ENCODE measurements at regions not wholly inside any gene's neighbourhood (a gene's known extent, or its start where the extent isn't known, plus 50 kb on each side); places are given as distances from the start of the nearest gene placed in this dataset.
"Not testable (repeated sequence)": the region's sequence is repeated elsewhere in the genome, so short reads cannot be mapped to it uniquely, and the experiment has no call there.

DNA sequence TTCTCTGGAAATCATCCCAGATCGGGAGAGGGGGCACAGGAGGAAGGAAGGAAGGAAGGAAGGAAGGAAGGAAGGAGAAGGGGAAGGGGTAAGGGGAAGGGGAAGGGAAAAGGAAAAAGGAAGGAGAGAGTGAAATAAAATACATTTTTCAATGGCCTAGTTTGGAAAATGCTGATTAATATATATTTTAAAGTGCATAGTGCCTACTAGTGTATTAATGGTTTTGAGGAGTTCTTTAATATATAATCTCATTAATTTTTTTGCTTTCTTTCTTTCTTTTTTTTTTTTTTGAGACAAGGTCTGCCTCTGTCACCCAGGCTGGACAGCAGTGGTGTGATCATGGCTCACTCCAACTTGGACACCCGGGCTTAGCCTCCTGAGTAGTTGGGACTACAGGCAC is 107.8 kb upstream of the FOLH1 start:
- no peak for DNase-seq (ENCODE audit: low spot score)

DNA sequence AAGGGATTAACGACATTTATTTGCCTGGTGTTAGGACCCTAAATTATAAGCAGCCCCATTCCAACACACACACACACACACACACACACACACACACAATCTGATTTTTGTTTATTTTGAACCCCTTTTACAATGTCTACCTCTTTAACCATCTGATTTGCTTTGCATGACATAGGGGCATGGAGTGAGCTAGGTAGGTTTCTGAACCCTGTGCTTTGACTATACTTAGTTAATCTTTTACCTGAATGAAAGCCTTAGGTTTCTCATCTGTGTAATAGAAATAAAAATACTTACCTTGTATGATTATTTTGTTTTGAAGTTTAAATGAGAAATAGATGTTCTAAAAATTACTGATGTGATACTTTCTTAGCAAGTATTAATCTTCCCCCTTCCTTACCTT is 94.7 kb upstream of the FOLH1 start:
- no peak for DNase-seq (ENCODE audit: low spot score)

DNA sequence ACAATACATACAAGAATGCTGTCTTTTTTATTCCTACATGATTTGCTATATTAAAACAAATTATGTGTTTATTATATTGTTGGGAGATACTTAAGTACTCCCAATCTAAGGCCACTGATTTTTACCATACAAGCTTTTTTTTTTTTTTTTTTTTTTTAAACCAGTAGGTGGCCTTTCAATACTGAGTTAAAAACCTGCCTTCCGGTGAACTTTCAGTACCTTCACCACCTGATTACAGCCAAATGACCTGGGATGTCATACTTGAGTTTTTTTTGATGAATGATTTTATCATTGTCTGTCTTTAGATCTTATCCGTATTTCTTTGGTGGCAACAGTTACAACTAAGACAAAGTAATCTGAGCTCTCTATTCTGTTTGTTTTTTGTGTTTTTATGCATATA is 94.0 kb upstream of the FOLH1 start:
- no peak for DNase-seq (ENCODE audit: low spot score)

DNA sequence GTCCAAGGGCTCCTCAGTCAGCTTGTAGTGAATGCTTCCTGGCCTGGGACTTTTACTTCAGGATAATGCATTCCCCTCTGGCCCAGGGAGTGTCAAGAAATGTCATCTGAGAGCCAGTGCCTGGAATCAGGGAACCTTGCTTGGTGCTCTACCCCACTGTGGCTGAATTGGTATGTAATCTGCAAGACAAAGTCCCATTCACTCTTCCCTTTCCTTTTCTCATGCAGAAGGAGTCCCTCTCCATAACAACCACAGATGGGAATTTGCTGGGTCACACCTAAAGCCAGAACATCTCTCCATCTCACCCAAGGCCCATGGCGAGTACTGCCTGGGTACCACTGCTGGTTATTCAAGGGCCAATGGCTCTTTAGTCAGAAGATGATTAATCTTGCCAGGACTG is 89.6 kb upstream of the FOLH1 start:
- DNase-seq (ENCODE audit: low spot score), result not testable (repeated sequence)

DNA sequence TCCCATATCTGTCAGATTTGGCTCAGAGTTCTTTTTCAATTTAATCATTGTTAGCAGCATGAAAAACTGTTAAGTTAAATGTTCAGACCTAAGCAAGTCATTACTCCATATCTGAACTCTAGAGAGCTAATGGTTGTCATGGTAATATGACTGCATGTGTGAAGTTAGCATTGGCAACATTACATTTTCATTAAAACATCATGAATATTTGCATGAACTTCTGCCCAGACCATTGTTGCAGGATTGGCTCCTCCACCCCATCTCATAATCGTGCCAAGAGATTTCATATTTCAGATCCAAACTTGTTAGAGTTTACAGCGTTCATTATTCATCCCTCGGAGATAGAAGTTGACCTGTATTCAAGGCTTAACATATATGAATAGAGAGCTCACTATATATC is 75.5 kb upstream of the FOLH1 start:
- not testable (repeated sequence) for DNase-seq (ENCODE audit: low spot score)

DNA sequence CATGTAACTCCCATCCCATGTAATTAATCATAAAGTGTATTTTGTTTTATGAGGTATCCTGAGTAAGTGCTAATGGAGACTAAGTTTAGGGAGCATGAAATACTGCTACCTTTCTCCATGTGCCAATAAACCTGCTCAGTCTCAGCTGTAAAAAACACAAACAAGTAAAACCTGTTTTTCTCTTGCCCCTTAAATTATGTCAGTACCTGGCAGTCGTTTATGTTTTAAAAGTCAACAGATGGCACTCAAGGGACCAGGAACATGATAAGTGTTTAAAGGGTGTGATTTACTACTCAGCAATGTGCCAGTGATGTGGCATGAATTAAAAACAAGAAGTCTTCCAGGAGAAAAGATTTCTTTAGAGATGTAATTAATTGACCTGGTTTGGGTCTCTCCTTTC is 74.9 kb upstream of the FOLH1 start:
- DNase-seq (ENCODE audit: low spot score), result not testable (repeated sequence)

DNA sequence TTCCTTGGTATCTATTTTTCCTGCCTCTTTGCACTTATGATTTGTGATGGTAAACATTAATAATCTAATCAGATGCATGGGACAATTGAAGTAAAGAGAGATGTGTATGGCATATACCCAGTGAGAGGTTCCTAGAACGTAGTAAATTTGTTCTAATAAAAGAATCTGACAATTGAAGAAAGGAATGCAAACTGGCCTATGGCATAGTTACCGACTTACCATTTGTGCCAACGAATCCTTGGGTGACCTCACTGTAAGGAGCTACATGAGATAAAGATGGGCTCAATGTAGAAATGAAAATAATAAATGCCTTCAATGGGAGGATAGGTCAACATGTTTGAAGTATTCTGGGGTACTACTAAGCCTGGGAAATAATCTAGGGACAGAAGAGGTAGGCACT is 73.7 kb upstream of the FOLH1 start:
- DNase-seq (ENCODE audit: low spot score), result not testable (repeated sequence)

DNA sequence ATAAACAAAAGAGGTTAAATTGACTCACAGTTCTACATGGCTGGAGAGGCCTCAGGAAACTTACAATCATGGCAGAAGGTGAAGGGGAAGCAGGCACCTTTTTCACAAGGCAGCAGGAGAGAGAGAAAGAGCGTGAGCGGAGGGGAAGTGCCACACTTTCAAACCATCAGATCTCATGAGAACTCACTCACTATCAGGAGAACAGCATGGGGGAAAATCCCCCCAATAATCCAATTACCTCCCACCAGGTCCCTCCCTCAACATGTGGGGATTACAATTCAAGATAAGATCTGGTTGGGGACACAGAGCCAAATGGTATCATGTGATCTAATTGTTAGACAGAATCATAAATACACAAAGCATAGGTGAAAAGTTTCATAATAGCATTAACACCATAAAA is 69.5 kb upstream of the FOLH1 start:
- DNase-seq (ENCODE audit: low spot score), result not testable (repeated sequence)

All from COLO829 (cell line).